ENCODE measurements at regions not wholly inside any gene's neighbourhood (a gene's known extent, or its start where the extent isn't known, plus 50 kb on each side); places are given as distances from the start of the nearest gene placed in this dataset.

DNA sequence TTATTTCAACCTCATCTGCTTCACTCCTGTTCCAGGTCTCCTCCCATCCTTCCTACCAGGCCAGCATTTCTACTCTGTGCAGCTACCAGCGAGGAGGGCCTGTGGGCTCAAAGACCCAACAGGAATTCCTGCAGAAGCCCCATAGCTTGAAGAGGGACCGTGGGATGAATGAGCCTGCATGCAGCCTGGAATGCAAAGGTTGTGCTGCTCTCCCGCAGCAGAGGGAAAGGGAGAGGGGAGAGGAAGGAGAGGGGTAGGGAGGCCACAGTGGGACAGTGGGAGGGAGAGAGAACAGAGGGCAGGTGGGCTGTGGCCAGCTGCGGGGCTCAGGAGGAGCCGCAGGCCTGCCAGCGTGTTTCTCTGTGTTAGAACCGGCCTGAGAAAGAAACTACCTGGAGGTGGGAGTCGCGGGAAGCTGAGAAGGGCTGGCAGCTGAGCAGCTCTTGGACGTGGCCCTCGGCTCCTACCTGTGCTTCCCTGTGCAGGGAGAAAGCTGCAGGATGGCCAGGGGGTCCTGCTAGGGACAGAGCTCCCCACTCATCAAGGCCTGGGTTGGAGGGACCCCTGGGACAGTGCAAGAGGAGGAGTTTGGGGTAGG lies 66.1 kb upstream of the MLN start:
- DNase-seq (ENCODE audit: low spot score) = no peak
- ATAC-seq = no peak

DNA sequence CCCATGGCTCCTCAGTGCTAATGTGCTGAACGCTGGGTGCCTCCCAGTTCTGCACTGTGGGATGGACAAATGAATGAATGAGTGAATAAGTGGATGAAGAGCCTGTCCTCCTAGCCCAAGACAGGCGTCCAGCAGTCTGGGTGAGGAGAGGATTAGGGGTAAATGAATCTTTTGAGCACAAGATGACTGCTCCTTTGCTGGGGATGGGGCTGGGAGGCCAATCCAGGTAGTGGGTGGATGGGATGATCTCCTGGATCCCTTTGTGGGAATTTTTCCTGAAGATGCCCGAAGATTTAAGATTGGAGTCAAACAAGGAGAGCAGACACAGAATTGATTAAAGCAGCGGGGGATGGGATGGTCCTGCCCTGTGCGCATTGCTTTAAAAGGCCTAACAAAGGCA lies 65.3 kb upstream of the MLN start:
- DNase-seq (ENCODE audit: low spot score) = no peak
- no peak for ATAC-seq

DNA sequence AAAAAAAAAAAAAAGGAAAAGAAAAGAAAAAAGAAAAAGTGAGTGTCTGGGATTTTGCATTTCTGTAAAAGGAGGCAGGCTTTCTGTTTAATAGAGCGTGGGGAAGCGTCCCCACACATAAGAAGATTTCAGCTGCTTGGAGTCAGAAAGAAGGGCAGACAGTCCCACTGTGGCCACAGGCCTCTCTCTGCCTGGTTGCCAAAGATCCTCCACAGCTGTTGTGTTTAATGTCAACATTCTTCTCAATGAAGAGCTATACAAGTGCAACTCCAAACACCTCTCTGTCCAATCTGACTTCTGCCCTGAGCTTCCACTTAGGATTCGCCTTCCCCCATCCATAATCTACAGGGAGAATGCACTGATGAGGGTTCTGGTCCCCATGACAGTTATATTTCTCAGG lies 64.3 kb upstream of the MLN start:
- ATAC-seq = no peak
- no peak for DNase-seq (ENCODE audit: low spot score)

DNA sequence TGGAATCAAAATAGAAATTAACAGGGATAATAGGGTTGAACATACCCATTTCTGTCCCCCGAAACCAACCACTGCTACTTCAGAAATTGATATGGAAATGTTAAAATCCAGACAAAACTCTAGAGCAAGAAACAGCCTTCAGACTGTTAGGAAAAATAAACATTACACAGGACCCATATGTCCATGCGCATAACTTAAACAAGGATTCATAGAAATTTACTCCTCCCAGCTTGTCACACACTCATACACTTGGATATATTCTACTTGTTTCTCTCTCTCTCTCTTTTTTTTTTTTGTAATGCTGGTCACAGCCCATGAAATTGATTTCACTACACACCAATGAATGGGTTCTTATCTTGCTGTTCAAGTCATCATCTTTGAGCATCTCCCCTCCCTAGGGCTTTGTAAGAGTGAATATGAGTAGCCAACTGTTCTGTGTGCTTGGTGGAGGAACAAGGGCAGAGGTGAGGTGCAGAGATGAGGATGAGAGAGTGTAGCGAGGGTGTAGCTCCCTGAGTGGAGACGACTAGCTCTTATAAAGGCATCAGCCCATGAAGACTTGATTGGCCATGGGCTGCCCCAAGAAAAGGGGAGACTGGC lies 61.8 kb upstream of the MLN start:
- DNase-seq (ENCODE audit: low spot score) (no peak), ATAC-seq (no peak)

DNA sequence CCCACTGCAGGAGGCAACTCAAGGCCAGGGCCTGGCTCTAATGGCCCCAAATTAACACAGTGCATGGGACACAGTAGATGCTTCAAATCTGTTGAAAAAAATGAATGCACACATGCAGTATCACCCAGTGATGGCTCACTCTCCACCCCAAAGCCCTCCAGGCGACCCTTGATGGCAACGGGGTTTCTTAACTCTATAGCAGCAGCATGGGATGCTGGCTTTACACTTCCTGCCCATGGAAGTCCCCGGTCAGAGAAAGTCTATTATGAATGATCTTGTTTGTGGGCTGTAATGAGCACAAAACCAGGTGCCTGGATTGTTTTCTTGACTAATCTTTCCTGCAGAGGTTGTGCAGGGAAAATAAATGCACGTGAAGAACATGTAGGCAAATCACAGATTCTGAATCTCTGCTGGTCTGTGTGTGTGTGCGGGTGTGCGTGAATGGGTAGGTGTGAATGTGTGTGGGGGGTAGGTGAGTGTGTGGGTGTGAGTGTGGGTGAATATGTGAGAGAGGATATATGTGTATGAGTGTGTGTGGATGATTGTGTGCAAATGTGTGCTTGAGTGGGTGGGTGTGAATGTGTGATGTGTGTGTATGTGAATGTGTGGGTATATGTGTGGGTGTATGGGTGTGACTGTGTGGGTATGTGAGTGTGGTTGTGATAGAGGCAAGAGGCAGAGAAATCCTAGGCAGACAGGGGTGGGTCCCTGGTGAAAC lies 60.1 kb upstream of the MLN start:
- DNase-seq (ENCODE audit: low spot score) = no peak
- no peak for ATAC-seq

DNA sequence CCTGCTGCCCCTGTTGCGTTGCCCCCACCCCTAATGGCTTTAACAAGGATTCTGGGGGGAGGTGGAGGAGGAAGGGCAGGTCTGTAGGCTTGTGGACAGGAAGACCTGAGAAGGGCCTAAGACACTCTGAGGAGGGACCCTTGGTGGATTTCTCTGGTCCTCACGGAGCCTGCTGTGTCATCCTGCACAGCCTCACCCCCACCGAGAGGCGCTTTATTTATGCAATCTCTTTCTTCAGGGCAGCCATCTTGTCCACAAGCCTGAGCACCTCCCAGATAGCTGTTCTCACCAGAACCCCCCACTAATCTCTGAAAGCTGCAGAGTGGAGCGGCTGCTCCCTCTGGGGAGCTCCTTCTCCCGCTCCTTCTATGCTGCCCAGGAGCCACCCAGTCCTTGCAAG lies 59.3 kb upstream of the MLN start:
- DNase-seq (ENCODE audit: low spot score) = no peak
- no peak for ATAC-seq

DNA sequence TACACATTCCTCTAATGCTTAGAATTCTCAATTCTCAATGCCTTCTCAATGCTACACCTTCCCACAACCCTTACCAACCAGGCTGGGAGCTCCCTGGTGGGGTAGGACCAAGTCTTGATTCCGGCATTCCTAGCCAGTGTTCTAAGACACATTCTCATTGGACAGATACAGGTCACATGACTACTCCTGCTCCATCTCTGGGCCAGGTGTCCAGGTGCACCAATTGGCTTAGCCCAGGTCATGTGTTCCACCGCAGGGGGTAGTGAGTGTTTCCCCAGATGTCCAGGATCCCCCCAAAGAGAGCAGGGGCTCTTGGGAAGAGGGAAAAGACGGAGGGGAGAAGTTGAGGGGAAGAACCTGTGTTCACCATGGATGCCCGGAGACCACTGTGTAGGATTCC lies 58.7 kb upstream of the MLN start:
- ATAC-seq = no peak

DNA sequence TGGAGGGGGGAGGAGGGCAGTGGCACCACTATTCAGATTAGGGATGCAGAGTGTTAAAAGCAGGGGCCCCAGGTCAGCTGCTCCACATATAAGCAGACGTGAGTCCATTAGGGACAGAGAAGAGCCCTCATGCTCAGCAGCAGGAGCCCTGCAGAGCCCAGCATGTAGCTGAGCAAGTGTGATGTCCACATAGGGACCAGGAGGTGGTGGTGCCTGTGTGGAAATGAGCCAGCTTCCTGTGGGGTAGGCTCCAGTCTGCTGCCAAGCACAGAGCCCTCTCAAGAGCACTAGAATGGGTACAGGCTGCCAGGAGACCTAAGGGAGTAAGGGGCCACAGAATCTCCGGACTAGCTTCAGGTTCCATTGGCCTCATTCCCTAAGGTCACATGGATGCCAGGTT lies 57.9 kb upstream of the MLN start:
- ATAC-seq (no peak), DNase-seq (ENCODE audit: low spot score) (no peak)

More for the DNA sequence above, 58.7 kb upstream of the MLN start:
- no peak for DNase-seq (ENCODE audit: low spot score)

DNA sequence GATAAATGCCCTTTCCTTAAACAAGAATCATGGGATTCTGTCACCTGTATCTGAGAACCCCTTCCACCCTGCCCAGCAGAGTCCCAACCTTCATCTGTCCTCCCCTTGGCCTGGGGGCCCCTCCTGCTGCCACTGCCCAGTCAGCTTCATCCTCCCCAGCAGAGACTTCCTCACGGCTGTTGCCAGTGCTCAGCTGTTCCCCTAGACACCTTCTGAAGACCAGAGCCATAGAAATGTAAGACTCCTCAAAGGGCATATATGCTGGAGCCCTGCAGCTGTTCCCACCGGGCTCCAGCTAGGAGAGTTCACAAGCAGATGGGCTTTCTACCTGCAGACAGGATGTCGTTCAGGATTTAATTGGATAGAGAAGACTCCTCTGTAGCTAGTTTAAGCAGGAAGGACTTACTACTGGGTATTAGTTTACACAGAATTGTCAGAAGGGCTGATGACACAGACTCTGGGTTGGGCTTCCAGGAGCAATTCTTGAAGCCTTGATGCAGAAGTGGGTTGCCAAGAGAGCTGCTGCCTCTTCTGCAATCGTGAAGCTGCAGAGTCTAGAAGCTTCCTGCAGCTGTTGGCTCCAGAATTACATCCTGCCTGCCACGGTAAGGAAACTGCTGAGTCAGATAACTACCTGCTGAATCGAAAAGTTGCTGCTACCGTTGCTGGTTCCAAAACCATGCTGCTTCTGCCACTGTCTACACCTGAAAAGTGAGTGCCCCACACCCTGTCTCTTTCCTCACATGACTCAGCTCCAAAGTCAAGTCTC lies 57.1 kb upstream of the MLN start:
- peak; percentile 67 for ATAC-seq
- DNase-seq (ENCODE audit: low spot score) = no peak

DNA sequence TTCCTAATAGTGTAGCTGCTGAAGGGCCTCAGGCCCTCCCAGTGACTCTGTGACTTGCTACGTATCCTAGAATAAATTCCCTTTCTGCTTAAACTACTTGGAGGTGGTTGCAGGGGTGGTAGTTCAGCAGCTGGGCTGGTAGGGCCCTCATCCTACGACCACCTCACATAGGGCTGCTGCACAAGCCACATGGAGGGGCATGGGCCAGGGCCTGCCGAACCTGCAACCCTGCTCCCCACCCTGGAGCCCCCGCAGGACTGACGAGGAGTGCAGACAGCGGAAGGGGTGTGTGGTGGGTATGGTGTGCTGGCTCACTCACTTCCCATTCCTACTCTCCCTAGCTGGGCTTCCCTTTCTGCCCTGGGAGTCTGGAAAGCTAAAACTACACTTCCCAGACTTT lies 56.2 kb upstream of the MLN start:
- no peak for DNase-seq (ENCODE audit: low spot score)
- ATAC-seq = no peak

DNA sequence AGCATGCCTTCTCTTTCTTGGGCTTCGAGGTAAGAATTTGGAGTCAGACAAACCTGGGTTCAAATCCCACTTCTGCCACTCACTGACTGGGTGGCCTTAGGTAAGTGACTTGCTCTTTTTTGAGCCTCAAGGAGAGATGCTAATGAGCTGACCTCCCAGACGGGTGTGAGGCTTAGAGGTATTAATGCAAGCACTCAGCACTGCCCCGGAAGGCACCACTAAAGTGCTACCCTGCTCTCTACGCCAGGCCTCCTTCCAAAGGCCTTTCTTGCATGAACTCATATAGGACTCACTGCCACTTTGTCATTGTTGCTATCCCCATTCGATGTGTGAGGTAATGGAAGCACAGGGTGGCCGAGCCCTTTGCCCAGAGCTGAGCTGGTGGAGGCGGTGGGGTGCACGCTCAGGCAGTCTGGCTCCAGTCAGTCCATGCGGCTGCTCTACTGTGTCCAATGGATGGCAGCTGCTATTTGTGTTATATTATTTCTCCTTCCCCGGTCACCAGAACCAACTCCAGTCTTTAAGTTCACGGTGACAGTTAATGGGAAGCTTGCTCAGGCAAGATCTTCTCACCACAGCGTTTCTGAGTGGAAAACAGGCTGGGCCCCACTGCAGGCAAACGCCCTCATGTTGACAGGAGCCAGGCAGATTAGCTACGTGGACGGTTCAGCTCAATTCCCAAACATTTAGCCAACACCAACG lies 55.2 kb upstream of the MLN start:
- DNase-seq (ENCODE audit: low spot score) (no peak), ATAC-seq (no peak)

DNA sequence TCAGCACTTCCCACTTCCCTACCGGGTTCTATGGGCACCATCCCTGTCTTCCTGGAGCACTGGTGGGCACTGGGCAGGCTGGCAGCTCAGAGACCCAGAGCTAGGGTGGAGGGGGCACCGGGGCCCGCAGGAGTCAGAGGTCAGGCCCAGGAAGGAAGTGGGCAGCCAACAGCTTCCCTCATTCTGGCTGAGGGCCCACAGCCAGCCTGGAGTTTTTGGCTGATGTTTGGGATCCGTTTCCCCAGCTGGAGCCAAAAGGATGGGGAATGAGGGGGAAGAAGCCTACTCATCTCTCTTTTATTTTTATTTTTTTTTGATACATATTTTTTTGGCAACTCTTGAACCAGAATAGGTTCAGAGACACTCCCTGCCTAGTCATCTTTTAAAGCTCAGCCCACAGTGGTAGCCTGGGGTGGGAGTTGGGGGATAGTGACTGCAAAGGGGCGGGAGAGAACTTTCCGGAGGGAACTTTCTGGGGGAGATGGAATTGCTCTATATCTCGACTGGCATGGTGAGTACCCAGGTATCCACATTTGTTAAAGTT lies 54.2 kb upstream of the MLN start:
- ATAC-seq = no peak
- no peak for DNase-seq (ENCODE audit: low spot score)

DNA sequence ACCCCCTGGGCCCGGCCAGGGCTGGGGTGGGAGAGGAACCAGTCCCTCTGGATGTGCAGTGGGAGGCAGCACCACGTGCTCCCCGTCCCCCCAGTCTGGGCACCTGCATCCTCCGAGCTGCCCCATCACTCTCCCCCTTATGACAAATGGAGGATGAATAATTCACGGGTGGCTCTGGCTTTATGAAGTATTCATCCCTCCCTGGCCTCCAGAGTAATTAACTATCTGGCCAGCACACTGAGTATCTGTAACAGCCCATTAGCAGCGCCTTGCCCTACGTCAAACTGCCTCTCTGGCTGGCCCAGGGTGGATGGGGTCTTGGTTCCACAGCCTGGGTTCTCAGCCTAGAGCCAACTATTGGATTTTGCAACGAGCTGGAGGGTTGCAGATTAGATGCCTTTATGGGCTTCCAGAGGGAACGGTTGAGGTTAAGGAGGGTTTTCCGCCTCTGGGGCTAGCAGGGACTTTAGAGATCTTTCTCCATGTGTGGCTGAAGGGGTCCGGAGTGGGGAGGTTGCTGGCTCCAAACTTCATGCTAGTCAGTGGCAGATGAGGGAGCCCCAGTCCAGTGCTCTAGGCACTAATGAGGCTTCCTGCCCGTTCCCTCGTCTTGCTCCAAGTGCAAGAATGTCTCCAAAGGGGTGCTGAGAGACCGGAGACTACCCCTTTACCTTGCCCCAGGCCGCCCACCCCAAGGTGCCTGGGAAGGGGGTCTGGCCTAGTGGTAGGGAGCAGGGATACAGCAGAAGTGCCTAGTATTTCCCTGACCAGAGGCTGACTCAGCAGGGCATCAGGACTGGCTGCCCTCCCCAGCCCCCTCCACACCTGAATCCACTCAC lies 53.5 kb upstream of the MLN start:
- no peak for ATAC-seq
- no peak for DNase-seq (ENCODE audit: low spot score)

DNA sequence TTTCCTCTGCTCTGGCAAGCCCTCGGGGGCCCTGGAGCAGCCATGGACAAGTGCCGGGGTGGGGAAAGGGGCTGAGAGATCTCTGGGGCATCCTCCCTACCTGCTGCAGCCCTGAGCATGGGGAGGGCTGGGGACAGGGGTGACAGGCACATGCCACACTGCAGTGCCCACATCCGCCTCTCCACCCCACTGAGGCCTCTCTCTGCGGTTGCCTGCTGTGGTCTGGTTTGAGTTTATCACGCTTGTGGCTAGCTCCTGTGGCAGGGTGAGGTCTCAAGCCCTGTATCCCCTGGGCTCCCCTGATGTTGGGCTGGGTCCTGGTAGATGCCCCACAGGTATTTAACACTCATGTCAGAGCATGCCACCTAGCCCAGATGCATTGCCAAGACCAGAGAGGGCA lies 52.9 kb upstream of the MLN start:
- no peak for DNase-seq (ENCODE audit: low spot score)
- ATAC-seq = no peak

DNA sequence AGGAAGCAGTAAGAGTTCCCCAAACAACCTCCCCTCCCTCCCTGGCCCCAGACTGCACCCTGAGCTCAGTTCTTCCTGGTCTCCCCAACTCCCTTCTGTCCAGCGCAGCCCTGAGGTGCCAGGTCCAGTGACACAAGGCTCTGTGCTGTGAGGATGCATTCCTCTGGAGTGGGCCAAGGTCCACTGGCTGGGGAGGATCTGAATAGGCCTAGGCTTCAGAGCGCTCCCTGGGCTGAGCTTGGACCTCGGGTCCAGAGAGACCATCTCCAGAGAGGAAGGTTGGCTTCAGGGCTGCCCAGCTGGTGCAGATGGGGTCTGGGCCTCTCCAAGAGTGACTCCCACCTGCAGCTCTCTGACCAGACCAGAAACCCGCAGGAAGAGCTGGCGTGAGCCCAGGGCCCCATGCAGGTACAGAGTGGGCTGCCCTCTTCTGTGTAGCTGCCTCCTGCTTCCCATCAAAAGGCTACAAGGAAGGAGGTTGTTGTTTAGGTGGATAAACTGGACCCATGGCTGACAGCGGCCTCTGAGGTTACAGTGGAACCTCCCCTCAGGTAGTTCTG lies 52.3 kb upstream of the MLN start:
- ATAC-seq = no peak
- DNase-seq (ENCODE audit: low spot score) = no peak

DNA sequence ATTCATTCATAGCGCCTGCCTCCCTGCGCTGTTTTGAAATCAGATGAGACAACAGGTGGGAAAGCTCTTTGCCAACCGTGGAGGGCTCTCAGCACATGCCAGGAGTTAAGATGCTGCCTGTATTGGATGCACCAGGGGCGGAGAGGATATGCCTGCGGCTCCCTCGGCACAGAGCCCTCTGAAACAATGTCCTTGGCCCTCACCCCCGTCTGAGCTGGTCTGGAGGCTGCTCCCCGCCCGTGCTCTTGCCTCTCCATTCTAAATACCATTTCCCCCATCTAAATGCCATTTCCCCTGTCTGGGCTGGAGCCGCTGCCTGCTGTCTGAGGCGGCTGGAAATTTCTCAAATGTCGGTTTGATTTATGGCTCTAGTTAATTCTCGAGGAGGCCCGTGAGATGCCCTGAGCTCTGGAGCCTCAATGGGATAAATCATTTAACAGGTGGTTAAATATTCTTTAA lies 50.8 kb upstream of the MLN start:
- ATAC-seq (no peak), DNase-seq (ENCODE audit: low spot score) (no peak)

DNA sequence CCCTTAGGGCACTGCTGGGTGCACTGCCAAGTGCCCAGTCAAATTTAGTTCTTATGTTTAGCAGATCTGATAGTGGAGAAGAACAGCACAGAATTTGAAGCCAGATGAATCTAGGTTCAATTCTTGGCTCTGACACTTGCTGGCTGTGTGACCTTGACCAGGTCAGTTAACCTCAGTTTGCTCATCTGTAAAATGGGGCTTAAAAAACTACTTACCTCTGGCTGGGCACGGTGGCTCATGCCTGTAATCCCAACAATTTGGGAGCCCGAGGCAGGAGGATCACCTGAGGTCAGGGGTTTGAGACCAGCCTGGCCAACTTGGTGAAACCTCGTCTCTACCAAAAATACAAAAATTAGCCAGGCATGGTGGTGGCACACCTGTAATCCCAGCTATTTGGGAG lies 49.9 kb upstream of the MLN start:
- no peak for ATAC-seq

More for the DNA sequence above, 49.9 kb upstream of the MLN start:
- DNase-seq (ENCODE audit: low spot score) = no peak

Data from left lobe of liver (tissue), 2 donors.